ENCODE measurements at regions not wholly inside any gene's neighbourhood (a gene's known extent, or its start where the extent isn't known, plus 50 kb on each side); places are given as distances from the start of the nearest gene placed in this dataset.

DNA sequence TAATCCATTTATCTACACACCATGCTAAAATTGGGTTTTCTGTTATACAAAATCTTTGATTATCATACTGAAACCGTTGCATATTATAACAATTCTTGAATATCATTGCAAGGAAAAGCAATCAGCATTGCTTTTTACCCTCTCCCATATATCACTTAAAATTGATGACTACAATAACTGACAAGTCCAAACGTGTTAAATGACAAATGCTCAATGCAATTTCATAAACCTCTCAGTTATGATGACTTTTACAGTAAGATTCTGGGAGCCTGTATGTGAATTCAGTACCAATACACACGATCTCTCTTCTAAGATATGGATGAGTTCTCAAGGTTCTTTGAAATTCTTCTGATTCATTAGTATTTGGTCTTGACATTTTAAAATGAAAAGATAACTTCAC, 368.5 kb upstream of the TRIB2 start:
- no peak for DNase-seq (ENCODE audit: low read depth)

DNA sequence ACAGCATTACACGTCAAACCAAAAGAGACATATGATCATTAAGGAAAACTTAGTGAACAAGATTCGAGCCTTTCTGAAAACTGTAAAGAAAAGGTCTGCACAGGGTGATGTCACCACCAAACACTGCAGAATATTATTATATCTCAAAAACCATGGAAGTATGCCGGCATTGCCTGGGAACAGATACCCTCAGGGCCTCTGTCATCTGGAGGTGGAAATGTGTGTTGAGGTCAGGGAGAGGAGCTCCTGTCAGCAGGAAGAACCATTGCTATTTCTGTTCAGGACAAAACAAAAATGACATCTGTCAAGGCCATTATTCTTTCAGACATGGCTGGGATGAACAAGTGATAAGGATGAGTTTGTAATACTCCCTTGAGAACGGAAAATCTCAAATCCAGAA, 365.9 kb upstream of the TRIB2 start:
- no peak for DNase-seq (ENCODE audit: low read depth)

DNA sequence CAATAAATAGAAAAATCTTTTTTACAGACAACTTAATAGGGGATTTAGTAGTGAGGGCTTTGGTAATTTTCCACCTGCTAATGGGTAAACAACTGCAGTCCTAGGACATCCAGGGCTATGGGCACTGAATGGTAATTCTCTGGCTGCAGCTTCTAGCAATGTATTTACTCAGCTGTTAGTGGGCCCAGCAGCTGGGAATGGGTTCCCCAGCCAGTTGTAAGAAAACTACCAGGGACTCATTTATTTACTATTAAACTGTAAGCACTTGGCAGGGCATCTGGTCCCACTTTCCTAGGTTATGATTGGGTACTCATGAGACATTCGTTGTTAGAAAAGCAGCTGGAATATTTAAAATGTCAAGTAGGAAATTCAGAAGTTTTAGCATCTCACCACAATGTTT, 363.8 kb upstream of the TRIB2 start:
- no peak for DNase-seq (ENCODE audit: low read depth)

DNA sequence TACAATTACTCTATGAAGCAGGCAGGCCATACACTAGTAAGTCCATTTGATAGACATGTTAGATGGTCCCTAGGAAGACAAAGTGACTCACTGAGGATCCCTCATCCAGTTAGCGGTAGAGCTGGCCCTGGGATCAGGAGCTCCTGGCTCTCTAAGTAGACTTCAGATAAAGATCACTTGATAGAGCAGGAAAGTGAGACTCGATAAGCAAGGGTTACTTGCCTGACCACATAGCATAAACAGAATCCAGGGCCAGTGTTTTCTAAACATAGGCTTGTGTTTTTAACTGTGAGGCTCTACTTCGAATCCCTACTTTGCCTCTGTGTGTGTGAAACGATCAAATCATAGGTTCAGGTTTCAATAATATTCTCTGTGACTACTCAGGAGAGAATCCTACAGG, 355.2 kb upstream of the TRIB2 start:
- no peak for DNase-seq (ENCODE audit: low read depth)

DNA sequence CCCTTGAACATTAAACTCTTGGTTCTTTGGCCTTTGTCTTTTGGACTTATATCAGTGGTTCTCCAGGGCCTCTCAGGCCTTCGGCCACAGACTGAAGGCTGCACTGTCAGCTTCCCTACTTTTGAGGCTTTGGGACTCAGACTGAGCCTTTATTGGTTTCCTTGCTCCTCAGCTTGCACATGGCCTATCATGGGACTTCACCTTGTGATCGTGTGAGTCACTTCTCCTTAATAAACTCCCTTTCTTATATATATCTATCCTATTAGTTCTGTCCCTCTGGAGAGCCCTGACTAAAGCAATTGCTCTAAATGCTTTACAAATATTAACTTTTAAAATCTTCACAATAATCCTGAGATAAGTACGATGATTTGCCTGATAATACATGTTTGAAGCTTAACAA, 353.6 kb upstream of the TRIB2 start:
- no peak for DNase-seq (ENCODE audit: low read depth)

DNA sequence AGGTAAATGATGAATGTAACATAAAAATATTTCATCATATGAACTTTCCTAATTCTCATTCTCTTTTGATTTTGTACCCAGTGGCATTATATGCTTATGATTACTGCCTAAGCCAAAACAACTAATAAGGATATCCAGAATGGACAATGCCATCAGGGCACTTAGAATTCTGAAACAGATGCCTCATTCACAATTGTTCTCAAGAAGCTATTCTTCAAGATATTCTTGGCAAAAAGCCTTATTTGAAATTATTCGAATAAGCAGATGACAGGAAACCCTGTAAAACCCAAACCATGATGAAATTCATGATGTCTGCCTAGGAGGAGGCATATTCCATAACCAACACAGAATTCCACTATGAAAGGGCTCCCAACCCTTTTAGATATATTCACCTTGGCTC, 353.2 kb upstream of the TRIB2 start:
- DNase-seq (ENCODE audit: low read depth) = no peak

DNA sequence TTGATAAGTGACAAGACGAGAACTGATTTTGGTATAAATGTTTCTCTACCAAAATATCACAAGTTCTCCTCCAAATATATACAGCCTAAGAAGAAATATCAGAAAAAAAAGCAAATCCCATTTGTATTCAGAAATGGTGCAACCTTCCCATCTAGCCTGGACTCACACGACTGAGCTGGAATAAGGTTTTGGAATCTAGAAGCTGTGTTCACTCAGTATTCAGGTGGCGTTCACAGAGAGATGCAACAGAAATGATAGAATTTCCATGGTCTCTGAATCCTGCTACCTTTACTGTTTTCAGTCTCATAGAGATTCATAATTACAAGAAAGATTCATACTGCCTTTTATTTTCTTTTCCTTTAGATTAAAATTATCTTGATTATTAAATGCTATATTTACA, 347.2 kb upstream of the TRIB2 start:
- DNase-seq (ENCODE audit: low read depth) = no peak

DNA sequence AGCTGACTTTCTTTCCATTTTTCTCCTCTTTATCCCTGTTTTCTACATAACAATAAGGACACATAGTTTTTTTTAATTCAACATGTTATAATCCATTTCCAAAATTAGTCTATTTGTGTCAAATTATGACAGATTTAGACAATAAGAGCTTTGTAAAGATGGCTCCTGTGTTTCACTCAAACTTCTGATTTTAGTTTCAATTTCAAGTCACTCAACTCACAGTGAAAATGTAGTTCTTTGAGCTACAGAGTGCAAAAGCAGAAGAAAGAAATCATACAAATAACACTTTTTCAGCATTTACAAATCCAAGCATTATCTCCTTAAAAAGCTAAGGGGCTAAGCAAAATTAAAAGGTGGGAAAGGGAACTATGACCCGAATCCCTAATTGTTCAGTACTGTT, 340.7 kb upstream of the TRIB2 start:
- no peak for DNase-seq (ENCODE audit: low read depth)

DNA sequence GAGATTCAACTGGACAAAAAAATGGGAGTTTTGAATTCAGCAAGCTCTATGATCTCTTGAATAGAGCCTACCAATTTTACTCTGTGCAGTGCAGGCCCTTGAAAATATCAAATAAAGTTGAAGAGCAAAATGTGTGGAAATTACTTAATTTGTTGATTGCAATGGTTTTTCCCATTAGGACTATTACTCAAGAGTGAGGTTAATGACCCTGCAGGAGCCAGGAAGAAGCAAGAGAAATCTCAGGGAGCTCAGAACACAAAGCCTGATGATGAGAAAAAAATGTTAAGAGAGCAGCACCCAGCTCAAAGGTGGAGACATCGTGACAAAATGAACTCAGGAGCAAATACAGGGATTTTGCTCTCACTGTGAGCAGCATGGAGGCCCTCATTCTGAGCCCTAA, 337.6 kb upstream of the TRIB2 start:
- DNase-seq (ENCODE audit: low read depth) = no peak

DNA sequence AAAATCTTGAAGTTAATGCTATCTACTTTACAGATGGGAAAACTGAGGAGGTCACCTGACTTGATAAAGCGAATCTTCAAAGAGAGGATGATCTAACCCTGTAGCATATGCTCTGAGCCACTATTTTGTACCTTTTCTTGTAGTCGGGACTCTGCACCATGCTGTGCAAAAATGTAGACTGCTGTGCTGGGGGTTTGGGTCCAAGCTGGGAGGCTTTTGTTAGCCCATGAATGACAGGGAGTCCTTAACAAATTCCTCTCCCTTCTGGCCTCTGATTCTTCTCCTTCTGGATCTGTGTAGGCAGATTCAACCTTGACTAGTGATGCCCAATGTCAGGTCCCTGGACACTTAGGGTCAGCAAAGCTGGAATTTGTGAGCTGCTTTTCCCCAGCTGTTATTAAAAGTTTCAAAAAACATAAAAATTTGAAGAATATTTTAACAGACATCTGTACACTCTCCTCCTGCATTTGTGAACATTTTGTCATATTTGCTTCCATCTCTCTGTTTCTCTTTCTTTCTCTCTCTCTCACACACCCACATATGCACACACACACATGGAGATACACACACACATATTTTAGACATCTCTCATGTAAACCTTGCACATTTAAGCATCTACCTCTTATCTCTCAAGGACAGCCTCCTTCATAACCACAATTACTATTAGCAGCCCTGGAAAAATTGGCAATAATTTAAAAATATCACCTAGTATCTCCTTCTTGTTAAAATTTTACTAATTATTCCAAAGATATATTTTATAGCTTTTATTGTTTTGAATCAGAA, 335.0 kb upstream of the TRIB2 start:
- DNase-seq (ENCODE audit: low read depth) = no peak

DNA sequence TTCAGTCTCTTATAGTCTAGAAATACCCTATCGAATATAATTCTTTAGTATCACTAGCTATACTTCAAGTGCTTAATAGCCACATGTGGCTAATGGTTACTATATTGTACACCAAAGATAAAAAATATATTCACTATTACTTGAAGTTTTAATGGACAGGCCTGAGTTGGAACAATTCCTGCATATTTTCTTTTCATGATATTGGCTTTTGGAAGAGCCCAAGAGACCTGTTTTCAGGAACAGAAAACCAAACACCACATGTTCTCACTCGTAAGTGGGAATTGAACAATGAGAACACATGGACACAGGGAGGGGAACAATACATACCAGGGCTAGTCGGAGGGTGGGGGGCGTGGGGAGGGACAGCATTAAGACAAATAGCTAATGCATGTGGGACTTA, 334.4 kb upstream of the TRIB2 start:
- no peak for DNase-seq (ENCODE audit: low read depth)

DNA sequence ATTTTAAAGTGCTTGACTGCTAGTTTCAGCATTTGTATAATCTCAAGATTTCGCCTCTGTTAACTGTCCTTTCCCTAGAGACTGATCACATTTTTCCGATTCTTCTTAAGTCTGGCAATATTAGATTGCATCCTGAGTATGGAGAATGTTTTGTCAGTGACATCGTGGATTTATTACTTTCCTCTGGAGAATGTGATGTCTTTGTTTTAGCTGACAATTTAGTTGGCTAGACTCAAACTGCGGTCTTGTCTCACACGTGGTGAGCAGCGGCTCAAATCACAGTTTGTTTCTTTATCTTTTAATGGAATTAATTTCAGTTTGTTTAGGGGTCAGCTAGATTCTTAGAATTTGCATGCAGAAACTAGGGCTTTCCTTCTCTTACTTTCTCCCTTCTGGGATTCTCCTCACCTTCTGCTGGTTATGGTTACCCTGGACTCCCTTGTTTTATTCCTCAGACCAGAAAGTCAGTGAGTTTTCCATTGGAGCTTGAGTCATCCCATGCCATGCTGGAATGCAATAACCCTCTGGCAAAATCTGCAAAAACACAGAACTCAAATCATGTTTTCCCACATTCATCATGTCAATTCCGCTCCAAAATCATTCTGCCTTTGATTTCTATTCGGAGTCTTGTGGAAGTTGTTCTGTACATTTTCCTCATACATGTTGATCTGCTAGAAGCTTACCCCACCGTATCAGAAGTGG, 327.2 kb upstream of the TRIB2 start:
- DNase-seq (ENCODE audit: low read depth) = no peak

DNA sequence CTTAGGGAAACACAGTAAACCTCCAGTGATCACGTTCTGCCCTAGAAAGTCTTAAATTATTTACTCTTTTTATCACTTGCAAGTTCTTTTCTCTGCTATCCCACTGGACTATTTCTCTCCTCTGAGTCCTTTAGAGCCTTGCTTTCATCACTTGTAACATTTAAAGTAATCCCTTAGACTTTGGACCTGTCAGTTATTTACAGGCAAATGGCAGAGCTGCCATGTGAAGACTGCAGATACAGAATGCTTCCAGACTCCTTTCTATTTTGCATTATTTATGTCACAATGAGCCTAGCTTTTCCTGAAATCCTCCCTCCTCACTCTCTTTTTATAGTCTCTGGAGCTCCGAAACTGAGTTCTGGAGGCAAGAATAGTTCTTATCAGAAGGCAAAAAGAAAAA, 325.6 kb upstream of the TRIB2 start:
- no peak for DNase-seq (ENCODE audit: low read depth)

DNA sequence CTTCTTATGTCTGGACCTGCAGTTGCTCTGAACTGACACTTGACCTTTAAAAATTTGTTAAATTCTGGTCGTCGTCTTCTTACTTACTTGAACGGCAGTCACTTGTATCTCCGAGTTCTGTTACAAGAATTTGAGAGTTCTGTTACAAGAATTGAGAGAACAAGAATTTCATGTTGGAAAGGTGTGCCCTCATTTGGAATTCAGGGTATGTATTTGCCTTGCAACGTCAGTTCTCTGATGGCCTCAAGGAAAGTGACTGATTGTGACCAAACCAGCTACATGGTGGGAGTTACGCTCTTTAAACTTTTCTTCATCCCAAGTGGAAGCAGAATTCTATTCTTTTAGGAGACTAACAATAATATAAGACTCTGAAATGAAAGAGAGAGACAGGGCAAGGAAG, 320.0 kb upstream of the TRIB2 start:
- DNase-seq (ENCODE audit: low read depth) = no peak

DNA sequence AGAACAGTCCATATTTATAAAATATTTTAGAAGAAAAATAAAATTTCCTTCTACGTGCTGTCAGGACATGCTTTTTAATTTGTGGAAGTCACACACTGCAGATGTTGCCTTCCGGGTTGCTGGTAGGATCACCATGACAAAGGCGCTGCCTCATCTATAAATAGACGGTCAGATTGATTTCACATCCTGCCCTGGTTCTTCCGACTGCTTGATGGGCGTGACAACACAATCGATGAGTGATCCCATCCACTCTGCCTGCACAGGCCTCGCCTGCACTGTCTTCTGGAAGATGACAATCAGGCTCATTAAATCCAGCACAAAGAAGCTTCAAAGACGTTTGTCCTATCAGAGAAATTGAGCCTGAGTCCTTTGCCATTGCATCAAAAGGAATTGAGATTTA, 318.9 kb upstream of the TRIB2 start:
- DNase-seq (ENCODE audit: low read depth) = no peak

DNA sequence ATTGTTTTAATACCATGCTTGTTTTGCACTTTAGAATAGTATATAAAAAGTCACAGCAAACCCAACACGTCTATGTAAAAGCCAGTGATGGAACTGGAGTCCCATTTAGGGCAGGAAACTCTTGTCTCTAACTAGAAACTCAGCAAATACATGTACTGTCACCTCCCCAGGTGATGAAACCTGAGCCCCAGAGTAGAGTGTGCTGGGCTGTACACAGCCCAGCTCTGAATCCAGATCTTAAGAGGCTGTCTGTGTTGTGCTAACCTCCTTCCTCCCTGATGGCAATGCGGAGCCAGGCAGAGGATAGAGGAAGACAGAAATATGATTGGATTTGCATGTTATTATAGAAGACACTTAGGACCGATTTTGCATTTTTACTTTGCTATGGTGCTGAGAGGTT, 317.5 kb upstream of the TRIB2 start:
- no peak for DNase-seq (ENCODE audit: low read depth)

DNA sequence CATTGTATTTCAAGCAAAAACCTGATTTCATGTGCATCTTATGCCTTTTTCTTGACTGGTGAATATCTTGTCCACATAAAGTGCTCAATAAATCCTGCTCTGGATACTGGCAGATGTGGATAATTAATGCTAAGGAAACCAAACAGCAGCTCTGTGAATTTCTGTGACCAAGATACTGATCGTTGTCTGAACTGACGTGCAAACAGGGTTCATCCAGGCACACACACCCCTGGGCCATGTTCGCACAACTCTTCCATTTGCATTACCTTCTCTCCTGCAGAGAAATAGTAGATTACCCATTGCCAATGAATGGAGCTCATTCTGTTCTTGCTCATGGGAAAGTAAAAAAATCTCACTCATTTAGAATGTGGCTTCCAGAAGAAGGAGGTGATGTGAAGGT, 316.2 kb upstream of the TRIB2 start:
- DNase-seq (ENCODE audit: low read depth) = no peak

DNA sequence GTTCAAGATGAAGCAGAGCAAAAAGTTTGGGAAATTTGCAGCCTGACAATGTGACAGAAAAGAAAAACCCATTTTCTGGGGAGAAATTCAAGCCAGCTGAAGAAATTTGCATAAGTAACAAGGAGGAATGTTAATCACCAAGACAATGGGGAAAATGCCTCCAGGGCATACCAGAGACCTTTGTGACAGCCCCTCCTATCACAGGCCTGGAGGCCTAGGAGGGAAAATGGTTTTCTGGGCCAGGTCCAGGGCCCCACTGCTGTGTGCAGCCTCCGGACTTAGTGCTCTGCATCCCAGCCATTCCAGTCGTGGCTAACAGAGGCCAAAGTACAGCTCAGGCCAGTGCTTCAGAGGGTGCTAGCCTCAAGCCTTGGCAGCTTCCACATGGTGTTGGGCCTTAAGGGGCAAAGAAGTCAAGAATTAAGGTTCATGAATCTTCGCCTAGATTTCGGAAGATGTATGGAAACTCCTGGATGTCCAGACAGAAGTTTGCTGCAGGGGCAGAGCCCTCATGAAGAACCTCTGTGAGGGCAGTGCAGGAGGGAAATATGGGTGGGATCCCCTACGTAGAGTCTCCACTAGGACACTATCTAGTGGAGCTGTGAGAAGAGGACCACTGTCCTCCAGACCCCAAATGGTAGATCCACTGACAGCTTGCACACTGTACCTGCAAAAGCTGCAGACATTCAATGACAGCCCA, 314.1 kb upstream of the TRIB2 start:
- no peak for DNase-seq (ENCODE audit: low read depth)

DNA sequence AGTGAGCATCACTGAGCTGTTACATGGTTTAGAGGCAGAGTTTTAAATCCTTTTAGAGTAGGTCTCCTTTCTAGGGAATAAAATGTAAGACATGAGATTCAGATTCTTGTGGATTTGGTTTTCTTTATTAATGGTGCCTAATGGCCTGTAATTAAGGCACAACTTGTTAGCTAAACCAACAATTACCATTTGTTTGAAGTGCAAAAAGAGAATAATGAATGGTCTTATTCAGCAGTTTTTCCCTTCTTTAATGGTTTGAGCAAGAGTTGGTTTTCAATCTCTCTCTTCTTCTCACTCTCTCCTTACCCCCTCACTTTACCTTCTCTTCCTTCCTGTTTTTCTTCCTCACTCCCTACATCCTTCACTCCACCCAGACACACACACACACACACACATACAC, 312.2 kb upstream of the TRIB2 start:
- no peak for DNase-seq (ENCODE audit: low read depth)

DNA sequence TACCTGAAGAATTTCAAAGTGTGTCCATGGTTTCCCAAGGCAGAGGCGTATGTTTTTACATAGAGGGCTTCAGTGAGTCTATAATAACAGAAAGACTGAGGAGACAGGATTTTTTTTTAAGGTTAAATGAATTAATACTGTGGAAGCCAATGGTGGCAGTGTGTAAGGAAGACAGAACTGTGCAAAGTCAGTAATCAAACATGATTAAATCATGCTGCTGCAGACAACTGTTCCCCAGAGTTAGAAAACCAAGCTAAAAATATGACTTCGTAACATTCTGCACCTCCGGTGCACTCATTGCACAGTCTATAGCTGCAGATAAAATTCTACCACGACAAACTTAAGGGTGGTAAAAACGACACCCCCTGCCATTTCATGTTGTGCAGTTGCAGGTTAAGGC, 309.6 kb upstream of the TRIB2 start:
- no peak for DNase-seq (ENCODE audit: low read depth)

DNA sequence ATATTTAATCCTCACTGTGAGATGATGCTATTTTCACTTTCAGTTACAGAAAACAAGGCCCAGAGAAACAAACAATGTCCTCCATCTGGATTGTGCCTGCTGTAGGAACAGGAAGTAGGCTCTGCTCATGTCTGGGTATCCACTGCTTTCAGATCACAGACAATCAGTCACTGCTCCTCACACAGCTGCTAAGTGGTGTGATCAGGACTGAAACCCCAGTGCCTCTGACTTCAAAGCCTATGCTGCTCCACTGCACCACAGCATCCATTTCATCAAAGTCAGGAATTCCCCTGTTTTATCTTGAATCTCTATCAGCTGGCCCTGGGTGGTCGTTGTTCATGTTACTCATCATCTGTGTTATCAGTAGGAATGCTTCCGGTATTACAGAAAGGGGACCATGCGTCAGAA, 303.8 kb upstream of the TRIB2 start:
- DNase-seq (ENCODE audit: low read depth) = peak; percentile 5

DNA sequence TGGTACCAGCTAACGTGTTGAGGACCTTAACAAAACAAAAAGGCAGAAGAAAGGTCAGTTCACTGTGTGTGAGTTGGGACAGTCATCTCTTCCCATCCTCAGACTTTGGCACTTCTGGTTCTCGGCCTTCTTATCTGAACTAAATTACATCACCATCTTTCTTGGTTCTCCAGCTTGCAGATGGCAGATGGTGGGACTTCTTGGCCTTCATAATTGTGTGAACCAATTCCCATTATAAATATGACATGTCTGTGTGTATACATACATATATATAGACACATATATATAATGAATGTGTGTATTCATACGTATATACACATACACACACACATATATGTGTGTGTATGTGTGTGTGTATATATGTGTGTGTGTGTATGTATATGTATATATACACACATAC, 301.2 kb upstream of the TRIB2 start:
- no peak for DNase-seq (ENCODE audit: low read depth)

DNA sequence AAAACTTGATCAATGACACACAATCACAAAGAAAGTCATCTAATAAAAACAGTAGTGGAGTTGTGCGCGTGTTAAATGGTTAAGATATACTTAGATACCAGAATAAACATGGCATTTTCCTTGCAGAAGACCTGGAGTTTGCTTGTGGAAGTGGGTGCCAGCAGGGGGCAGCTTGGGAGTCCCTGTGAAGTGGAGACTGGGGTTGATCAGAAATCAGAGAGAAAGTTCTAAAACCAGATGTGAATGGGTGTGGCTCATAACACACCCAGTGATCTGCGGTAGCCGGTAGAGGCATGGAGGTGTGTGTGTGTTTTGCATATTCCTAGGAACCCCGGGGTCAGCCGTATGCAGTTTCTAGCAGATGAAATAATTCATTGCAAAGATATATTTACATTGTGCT, 300.1 kb upstream of the TRIB2 start:
- peak; percentile 38 for DNase-seq (ENCODE audit: low read depth)
